Activated naive CD8-positive, alpha-beta T cell treated with anti-CD3 and anti-CD28 coated beads, Interleukin-2, amount 10 ng/mL, durations not matched to agents 7 days and 5 days (primary cell): ENCODE measurements at regions not wholly inside any gene's neighbourhood (a gene's known extent, or its start where the extent isn't known, plus 50 kb on each side); places are given as distances from the start of the nearest gene placed in this dataset.
"Not testable (repeated sequence)": the region's sequence is repeated elsewhere in the genome, so short reads cannot be mapped to it uniquely, and the experiment has no call there.

ENCODE experiments used
- ATAC-seq: fragments of 150-1000 bp; cut with Tn5 transposase; one replicate; pipeline ENCODE4 v1.10.0; 2021; ENCODE audit warnings: low read depth, moderate library complexity
- POLR2A ChIA-PET: fragments of 350-600 bp; sonication (Branson Sonifier 250); formaldehyde crosslinking; loops from one replicate; lab custom pipeline; 2021; ENCODE audit warnings: antibody characterized with exemption; lab: Charles Lee
- DNase-seq: peaks from one replicate; pipeline ENCODE4 v3.0.0; 2021
- H3K27ac Mint-ChIP-seq: one replicate; pipeline ENCODE4 v1.8.0; 2022; ENCODE audit warnings: mild to moderate bottlenecking, mixed read lengths
- H3K27me3 Mint-ChIP-seq: one replicate; pipeline ENCODE4 v1.8.0; 2022; ENCODE audit warnings: mild to moderate bottlenecking, moderate library complexity, mixed read lengths
- H3K36me3 Mint-ChIP-seq: one replicate; pipeline ENCODE4 v1.8.0; 2021; ENCODE audit warnings: mild to moderate bottlenecking, mixed read lengths
- H3K4me1 Mint-ChIP-seq: one replicate; pipeline ENCODE4 v1.8.0; 2021; ENCODE audit warnings: mixed read lengths
- H3K4me3 Mint-ChIP-seq: one replicate; pipeline ENCODE4 v1.8.0; 2022; ENCODE audit warnings: mild to moderate bottlenecking, moderate library complexity, mixed read lengths
- H3K9me3 Mint-ChIP-seq: one replicate; pipeline ENCODE4 v1.8.0; 2021; ENCODE audit warnings: mixed read lengths

DNA sequence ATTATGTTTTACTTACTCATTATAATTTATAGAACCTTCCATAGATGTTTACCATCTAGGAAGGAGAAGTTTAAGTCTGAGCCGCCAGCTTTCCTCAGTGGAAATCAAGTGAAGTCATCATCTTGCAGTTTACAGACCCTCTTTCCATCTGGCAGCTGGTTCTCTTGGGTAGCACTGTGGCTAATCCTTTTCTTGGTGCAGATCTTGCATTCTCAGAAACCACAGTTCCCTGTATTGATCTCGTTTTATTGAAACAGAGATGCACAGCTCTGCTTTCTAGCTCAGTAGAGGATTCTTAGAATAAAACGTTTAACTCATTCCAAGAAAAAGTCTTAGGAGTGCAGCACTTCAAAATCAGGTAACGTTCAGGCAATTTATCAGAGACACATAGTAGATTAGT is 1154.7 kb downstream of the FOXD4L5 start:
- POLR2A ChIA-PET, H3K9me3 Mint-ChIP-seq, H3K27me3 Mint-ChIP-seq, H3K27ac Mint-ChIP-seq, H3K4me1 Mint-ChIP-seq, ATAC-seq, H3K4me3 Mint-ChIP-seq, H3K36me3 Mint-ChIP-seq, DNase-seq: not testable (repeated sequence)

DNA sequence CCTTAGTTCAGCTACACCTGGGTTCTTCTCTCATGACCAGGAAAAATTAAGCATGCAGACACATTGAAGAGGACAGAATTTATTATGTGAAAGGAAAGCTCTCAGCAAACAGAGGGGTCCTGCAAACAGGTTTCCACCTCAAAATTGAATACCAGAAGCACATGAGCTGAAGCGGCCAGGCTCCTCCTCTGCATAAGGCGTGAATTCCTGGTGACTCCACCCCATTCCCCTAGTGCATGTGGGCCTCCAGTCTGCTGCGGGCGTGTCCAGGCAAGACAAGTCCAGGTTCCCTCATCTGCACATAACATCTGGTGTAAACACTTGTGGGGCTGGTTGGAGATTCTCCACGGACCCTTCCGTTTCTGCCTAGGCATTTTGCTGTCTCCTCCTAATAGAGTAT is 1156.4 kb downstream of the FOXD4L5 start:
- H3K4me3 Mint-ChIP-seq: no peak overlapping the region
- no peak for DNase-seq
- no peak for ATAC-seq
- no peaks in the 10 kb centered on the region for H3K9me3 Mint-ChIP-seq
- no peaks in the 10 kb centered on the region for H3K36me3 Mint-ChIP-seq
- H3K27ac Mint-ChIP-seq: no peak overlapping the region
- POLR2A ChIA-PET: no interaction called here
- H3K4me1 Mint-ChIP-seq: no peaks in the 10 kb centered on the region
- no peaks in the 10 kb centered on the region for H3K27me3 Mint-ChIP-seq

DNA sequence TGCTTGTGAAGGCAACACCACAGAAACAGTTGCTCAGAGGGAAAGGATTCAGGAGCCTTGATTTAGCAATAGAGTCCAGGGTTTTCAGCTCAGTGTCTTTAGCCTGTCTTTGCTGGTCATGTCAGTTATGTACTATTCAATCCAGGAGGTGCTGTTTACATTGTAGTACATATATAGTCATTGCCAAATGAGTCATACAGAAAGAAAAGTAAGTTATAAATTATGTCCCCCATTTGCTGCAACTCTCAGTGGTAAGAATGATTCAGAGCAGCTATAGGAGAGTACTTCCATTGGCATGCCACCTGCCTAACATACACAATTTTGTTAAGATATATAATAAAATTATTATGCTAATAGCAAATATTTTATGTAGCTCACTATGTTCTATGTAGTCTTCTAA is 1163.4 kb downstream of the FOXD4L5 start:
- DNase-seq, H3K36me3 Mint-ChIP-seq, H3K4me1 Mint-ChIP-seq, H3K27me3 Mint-ChIP-seq, H3K9me3 Mint-ChIP-seq, ATAC-seq, H3K4me3 Mint-ChIP-seq, H3K27ac Mint-ChIP-seq, POLR2A ChIA-PET: not testable (repeated sequence)

DNA sequence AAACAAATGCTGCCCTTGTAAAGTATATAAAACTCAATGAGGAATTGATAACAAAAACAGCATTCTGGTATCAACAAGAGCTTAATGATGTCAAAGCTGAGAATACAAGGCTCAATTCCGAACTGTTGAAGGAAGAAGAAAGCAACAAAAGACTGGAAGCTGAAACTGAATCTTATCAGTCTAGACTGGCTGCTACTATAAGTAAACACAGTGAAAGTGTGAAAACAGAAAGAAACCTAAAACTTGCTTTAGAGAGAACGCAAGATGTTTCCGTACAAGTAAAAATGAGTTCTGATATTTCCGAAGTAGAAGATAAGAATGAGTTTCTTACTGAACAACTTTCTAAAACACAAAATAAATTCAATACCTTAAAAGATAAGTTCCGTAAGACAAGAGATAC is 1167.7 kb downstream of the FOXD4L5 start:
- H3K36me3 Mint-ChIP-seq, H3K4me3 Mint-ChIP-seq, DNase-seq, H3K9me3 Mint-ChIP-seq, POLR2A ChIA-PET, H3K27me3 Mint-ChIP-seq, H3K27ac Mint-ChIP-seq, H3K4me1 Mint-ChIP-seq, ATAC-seq: not testable (repeated sequence)

DNA sequence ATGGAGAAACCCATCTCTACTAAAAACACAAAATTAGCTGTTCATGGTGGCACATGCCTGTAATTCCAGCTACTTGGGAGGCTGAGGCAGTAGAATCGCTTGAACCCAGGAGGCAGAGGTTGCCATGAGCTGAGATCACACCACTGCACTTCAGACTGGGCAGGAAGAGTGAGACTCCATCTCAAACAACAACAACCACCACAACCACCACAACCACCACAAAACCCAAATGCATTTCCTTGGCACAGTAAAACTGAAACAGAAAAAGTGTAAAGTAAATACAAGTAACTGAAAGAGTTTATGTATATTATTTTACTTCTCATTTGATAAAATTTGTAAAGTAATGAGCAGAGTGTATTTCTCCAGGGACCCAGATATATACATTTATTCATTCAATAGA is 1177.1 kb downstream of the FOXD4L5 start:
- ATAC-seq, DNase-seq, H3K4me3 Mint-ChIP-seq, H3K9me3 Mint-ChIP-seq, H3K4me1 Mint-ChIP-seq, H3K27me3 Mint-ChIP-seq, POLR2A ChIA-PET, H3K27ac Mint-ChIP-seq, H3K36me3 Mint-ChIP-seq: not testable (repeated sequence)

DNA sequence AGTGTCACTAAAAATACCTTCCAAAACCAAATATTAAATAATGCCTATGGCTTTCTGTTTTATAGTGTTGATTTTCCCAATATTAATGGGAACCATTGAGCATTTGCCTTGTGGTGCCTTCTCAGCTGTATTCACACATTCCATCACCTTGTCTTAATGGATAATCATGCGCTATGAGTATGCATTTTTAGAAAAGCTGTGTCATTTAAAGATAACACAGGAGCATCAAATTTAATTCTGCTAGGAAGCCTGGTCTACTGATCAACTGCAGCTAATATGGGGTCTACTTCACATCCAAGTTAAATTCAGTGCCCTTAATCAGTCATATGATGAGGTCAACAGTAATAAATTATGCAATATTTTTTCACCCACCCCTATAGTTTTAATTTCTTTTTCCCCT is 1177.8 kb downstream of the FOXD4L5 start:
- DNase-seq, H3K4me1 Mint-ChIP-seq, H3K4me3 Mint-ChIP-seq, ATAC-seq, POLR2A ChIA-PET, H3K27ac Mint-ChIP-seq, H3K27me3 Mint-ChIP-seq, H3K36me3 Mint-ChIP-seq, H3K9me3 Mint-ChIP-seq: not testable (repeated sequence)

DNA sequence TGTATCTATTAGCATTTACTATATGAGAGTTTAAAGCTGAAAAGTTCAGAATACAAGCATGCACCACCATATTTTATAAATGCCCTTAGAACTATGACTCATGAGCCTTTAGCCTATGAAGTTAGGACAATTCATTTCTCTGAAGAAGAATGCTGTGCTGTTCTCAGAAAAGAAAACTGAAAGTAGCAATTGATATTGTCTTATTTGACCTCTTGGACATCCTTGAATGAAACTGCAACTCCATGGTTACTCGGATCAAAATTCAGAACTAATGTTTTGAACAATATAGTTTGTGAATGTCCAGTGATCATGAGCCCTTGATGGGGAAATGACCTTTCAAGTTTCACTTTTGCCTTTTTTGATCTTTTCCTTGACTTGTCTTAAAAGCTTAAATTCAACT is 1179.8 kb downstream of the FOXD4L5 start:
- H3K9me3 Mint-ChIP-seq, H3K27me3 Mint-ChIP-seq, H3K27ac Mint-ChIP-seq, ATAC-seq, POLR2A ChIA-PET, H3K4me3 Mint-ChIP-seq, H3K36me3 Mint-ChIP-seq, H3K4me1 Mint-ChIP-seq, DNase-seq: not testable (repeated sequence)

DNA sequence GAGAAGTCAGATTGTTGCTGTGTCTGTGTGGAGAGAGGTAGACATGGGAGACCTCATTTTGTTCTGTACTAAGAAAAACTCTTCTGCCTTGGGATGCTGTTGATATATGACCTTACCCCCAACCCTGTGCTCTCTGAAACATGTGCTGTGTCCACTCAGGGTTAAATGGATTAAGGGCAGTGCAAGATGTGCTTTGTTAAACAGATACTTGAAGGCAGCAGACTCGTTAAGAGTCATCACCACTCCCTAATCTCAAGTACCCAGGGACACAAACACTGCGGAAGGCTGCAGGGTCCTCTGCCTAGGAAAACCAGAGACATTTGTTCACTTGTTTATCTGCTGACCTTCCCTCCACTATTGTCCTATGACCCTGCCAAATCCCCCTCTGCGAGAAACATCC is 1183.5 kb downstream of the FOXD4L5 start:
- H3K4me3 Mint-ChIP-seq, H3K9me3 Mint-ChIP-seq, POLR2A ChIA-PET, H3K27me3 Mint-ChIP-seq, H3K36me3 Mint-ChIP-seq, H3K27ac Mint-ChIP-seq, DNase-seq, ATAC-seq, H3K4me1 Mint-ChIP-seq: not testable (repeated sequence)

DNA sequence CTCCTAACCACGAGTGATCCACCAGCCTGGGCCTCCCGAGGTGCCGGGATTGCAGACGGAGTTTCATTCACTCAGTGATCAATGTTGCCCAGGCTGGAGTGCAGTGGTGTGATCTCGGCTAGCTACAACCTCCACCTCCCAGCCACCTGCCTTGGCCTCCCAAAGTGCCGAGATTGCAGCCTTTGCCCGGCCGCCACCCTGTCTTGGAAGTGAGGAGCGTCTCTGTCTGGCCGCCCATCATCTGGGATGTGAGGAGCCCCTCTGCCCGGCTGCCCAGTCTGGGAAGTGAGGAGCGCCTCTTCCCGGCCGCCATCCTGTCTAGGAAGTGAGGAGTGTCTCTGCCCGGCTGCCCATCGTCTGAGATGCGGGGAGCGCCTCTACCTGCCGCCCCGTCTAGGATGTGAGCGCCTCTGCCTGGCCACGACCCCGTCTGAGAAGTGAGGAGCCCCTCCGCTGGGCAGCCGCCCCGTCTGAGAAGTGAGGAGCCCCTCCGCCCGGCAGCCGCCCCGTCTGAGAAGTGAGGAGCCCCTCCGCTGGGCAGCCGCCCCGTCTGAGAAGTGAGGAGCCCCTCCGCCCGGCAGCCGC is 1184.3 kb downstream of the FOXD4L5 start:
- H3K36me3 Mint-ChIP-seq, H3K9me3 Mint-ChIP-seq, H3K27me3 Mint-ChIP-seq, DNase-seq, ATAC-seq, H3K4me1 Mint-ChIP-seq, POLR2A ChIA-PET, H3K4me3 Mint-ChIP-seq, H3K27ac Mint-ChIP-seq: not testable (repeated sequence)

DNA sequence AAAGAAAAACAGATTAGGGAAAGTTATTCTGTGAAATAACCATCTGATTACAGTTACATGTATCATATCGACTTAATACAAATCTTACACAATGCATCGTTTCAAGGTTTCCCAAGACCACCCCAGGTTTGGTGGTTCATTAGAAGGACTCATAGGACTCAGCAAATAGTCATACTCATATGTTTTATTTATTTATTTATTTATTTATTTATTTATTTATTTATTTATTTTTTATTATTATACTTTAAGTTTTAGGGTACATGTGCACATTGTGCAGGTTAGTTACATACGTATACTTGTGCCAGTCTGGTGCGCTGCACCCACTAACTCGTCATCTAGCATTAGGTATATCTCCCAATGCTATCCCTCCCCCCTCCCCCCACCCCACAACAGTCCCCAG is 1199.0 kb downstream of the FOXD4L5 start:
- POLR2A ChIA-PET, H3K27me3 Mint-ChIP-seq, H3K27ac Mint-ChIP-seq, H3K4me3 Mint-ChIP-seq, H3K9me3 Mint-ChIP-seq, H3K36me3 Mint-ChIP-seq, H3K4me1 Mint-ChIP-seq, DNase-seq, ATAC-seq: not testable (repeated sequence)

DNA sequence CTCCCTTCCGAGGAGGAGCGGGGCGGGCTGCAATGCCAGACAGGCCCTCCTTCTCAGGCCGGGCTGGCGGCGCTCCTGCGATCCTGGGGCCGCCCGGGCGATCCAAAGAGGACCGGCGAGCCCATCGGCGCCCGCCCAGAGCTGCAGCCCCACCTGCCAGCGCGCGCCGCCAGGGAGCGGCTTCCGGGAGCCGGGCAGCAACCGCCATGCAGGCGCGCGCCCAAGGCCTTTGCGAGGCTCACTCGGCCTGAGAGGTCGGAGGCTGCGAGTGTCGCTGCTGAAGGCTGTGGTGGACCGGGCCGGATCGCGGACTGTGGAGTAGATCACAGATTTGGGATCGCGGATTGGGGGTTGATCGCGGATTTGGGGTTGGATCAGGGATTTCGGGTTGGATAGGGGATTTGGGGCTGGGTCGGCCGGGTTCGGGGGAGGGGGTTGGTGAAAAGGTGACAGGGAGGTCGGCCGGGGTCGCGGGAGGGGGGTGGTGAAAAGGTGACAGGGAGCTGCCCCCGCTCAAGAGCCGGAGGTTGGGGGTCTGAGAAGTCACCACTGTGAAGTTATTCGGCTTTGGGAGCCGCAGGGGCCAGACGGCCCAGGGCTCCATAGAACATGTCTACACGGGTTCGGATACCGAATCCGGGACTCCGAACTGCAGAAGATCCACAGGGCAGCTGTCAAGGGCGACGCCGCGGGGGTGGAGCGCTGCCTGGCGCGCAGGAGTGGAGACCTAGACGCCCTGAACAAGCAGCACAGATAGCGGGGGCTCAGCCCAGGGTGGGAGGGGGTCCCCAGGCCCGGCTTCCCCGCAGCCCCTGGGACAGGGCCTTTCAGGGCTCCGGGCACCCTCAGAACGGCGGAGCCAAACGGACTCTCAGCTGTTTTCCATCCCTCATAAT is 1213.4 kb downstream of the FOXD4L5 start:
- H3K9me3 Mint-ChIP-seq, ATAC-seq, H3K4me3 Mint-ChIP-seq, H3K27ac Mint-ChIP-seq, H3K27me3 Mint-ChIP-seq, DNase-seq, POLR2A ChIA-PET, H3K4me1 Mint-ChIP-seq, H3K36me3 Mint-ChIP-seq: not testable (repeated sequence)

DNA sequence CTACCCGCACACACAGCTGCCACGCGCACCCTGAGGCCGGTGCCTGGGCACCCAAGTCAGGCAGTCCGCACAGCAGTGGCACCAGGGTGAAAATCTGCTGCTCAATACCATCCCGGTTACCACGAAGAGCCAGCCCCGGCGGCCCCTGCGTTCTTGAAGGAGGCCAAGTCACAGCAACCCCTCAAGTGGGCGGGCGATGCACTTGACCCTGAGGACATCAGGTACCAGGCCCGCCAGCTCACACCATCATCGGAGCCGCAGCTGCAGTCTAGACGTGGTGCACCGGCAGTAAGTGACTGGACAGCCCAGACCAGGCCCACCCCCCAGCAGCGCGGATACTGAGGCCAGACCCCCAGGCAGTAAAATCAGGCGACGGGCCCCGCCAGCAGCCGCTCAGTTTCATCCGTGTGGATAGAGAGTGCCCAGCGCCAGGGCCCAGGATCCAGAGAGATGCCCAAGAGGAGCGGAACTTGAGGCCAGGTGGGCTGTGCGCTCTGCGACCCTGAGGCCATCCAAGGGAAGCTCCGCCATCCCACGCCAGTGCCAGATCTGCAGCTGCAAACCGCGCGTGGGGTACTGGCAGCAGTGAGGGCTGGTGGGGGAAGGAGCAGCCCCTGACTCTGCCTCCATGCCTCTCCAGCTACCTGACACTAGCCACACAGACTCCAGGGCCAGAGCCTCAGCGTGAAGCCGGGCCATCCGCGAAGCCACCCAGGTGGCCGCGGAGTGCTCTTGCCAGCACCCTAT is 1214.2 kb downstream of the FOXD4L5 start:
- ATAC-seq, H3K27ac Mint-ChIP-seq, H3K4me1 Mint-ChIP-seq, H3K27me3 Mint-ChIP-seq, H3K4me3 Mint-ChIP-seq, H3K9me3 Mint-ChIP-seq, H3K36me3 Mint-ChIP-seq, POLR2A ChIA-PET, DNase-seq: not testable (repeated sequence)

DNA sequence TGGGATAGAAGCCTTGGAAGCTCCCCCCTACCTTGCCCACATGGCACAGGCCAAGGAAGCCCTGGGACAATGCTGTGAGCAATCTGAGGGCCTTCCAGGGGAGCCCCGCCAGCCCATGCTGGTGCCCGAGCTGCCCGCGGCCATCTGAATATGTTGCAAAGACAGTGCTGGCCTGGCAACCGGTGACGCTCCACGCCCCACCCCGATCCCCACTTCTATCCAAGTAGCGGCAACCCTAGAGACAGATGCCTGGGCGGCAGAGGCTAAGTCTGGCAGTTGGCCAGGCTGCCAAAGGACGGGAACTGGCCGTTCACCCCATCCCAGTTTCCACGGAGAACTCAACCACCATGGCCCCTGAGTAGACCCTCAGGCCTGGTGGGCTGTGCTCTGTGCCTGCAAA is 1214.9 kb downstream of the FOXD4L5 start:
- ATAC-seq, POLR2A ChIA-PET, H3K4me1 Mint-ChIP-seq, DNase-seq, H3K36me3 Mint-ChIP-seq, H3K27me3 Mint-ChIP-seq, H3K9me3 Mint-ChIP-seq, H3K4me3 Mint-ChIP-seq, H3K27ac Mint-ChIP-seq: not testable (repeated sequence)
